GM19043 (cell line): ENCODE measurements at regions not wholly inside any gene's neighbourhood (a gene's known extent, or its start where the extent isn't known, plus 50 kb on each side); places are given as distances from the start of the nearest gene placed in this dataset.
"Not testable (repeated sequence)": the region's sequence is repeated elsewhere in the genome, so short reads cannot be mapped to it uniquely, and the experiment has no call there.

ENCODE experiments used
- ATAC-seq: cut with Tn5 transposase; IDR thresholded peaks from one replicate; pipeline ENCODE4 v1.9.1; 2021; ENCODE audit warnings: low read depth; ENCODE audit not compliant: unreplicated experiment

- no peak for ATAC-seq
These were observed 238.5 kb upstream of the ZNF521 start for GRCh38 chr18:25590456-25590855.

GRCh38 chr18:25587545-25587944 is 235.6 kb upstream of the ZNF521 start:
- ATAC-seq: no peak

DNA sequence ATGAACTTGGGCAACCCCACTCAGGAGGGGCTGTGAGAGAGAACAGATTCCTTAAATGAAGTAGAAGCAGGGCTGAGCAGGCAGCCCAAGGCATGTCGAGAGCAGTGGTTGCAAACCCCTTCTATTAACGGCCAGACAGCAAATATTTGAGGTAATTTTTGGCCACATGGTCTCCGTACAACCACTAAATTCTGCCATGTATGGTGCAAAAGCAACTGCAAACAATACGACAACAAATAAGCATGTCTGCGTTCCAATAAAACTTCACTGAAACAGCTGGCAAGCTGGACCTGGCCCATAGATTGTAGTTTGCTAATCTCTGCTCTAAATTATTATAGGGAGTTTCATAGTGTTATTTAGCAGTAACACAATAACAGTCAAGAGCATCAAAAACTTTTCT is 217.0 kb upstream of the ZNF521 start:
- ATAC-seq: no peak

DNA sequence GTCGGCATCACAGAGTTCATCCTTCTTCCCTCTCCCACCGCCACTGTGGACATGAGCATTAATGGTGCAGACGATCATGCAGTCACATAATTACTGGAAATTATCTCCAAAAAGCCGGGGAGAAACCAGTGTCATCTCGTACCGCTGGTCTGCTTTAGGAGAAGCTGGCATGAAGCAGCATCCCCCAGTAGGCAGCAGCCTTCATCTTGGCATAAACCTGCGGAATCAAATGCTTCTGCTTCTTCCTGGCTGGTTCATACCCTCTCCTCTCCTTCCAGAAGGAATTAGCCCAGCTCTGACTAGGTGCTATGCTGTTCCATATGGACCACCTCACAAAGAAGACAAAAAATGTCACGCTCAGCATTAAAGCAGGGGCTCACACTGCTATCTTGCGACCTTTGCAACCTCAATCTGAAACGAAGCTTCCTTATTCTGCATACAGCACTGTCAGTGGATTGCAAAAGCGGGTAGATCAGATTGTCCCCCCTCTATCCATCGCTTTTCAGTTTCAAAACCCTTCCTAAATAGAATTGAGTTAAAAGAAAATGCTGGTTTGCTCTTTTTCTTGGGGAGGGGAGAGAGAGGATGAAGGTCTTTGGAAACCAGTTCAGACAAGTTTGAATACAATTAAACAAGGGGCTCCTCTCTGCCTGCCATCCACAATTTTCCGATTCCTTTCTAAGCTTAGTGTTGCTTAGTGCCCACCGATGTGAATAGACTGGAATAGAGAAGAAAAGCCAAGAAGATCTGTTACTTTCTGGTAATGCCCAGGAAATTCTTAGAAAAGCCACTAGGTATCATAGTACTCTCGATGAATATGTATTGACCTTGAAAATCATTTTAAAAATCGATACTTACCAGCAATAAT is 212.1 kb upstream of the ZNF521 start:
- no peak for ATAC-seq

DNA sequence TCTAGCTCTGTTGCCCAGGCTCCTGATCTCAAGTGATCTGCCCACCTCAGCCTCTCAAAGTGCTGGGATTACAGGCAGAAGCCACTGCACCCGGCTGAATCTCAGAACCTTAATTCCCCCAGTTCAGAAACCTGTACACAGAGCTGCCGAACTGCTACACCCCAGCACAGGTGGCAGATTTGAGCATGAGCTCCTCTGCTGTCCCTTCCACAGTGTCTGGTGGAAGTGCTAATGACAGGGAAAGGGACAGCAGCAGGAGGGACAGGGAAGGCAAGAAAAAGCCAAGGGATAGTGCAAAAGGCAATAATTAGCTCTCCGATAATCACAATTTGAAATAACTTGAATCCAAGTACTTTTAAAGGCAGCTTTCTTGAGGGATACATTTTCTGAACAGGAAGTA is 211.4 kb upstream of the ZNF521 start:
- no peak for ATAC-seq

GRCh38 chr18:25561918-25562317 is 210.0 kb upstream of the ZNF521 start:
- no peak for ATAC-seq

DNA sequence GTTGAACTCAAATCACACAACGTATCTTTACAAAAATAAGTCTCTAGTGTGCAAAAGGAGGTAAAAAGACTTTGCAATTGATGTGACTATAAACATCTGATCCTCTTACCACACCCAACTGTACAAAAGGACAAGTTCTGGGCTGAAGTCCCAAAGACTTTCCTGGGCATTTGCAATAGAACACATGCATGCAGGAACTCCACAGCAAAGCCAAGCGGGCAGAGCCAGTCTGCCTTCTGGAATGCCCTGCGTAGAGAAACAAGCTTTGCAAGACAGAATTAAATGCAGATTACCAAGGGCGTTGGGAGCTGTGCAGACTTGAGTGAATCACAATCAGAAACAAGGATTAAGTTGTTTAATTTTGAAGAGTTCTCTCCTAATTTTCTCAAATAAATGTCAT is 208.4 kb upstream of the ZNF521 start:
- no peak for ATAC-seq

DNA sequence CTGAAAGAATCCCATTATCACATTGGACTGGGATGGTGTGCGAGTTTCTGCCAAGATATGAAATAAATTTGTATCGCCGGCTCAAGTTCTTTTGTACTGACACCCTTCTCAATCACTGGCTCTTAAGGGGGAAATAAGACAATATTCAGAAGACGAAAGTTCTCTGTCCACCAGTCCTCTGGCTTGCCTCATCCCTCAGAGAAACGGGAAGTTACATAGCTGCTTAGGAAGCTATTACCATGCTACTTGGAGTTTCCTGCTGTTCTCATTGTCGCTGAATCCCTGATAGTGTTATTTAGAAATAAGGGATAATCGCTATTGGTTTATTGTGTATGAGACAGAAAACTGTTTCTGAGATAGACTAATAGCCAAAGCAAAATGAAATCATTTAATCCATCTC is 205.0 kb upstream of the ZNF521 start:
- ATAC-seq: no peak

DNA sequence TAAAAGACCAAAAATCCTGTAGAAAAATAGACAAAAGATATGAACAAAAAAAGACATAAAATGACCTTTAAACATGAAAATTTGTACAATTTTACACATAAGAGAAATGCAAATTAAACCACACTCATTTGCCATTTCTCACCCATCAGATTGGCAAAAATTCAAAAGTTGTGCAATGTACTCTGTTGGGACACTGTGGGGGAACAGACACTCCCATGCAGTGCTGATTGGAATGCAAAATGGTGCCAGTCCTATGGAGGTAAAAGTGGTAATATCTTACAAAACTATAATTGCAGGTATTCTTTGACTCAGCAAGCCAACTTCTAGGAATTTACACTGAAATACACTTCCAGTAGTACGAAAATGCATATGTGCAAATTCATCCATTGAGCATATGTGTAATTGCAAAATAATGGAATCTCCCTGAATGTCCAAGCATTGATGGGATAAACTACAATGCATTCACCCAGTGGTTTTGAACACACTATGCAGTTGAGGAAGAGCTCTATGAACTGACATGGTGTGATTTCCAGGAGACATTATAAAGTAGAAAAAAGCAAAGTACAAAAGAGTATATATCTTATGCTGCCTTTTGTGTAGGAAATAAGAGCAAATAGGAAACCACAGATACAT is 201.8 kb upstream of the ZNF521 start:
- ATAC-seq: no peak

- no peak for ATAC-seq
These were observed 192.8 kb upstream of the ZNF521 start for GRCh38 chr18:25544546-25545287.

DNA sequence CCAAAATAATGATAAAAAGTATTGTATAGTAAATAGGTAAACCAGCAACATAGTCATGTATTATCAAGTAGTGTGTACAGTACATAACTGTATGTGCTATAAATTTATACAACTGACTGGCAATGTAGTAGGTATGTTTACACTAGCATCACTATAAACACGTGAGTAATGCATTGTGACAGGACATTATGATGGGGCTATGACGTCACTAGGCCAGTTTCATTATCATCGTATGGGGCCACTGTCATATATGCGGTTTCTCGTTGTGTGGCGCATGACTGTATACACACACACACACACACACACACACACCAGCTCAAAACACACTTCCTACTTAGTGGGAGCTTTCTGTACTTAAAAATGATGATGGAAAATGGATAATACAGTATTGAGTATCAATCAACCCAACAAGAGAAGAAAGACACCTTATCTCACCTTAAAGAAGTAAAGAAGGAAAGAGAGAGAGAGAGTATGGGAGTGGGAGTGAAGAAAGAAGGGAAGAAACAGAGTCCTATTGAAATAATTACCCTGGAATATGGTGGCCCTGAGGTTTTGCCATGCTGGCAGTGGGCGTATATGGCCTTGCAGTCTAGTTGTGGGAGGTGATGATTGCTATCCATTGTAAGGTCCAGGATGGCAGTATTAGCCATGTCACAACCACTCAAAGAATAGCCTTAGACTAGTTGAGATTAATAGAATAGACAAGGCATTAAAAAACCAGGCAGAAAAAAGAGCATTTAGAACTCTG is 186.4 kb upstream of the ZNF521 start:
- no peak for ATAC-seq

- ATAC-seq: no peak
These were observed 183.5 kb upstream of the ZNF521 start for GRCh38 chr18:25535495-25535894.

DNA sequence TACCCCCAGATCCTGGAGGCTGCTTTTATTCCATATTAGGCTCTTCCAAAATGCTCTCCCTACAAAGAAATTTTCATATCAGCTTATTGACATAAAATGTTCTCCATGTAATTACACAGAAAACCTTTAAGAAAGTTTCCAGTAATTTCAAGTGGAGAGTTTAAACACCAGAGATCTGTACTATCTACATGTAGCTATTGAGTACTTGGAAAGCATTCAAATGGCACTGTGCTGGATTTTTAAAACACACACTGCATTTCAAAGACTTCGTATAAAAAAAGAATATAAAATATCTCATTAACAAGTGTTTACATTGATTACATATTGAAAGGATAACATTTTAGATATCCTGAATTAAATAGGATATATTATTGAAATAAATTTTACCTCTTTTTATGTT is 182.4 kb upstream of the ZNF521 start:
- ATAC-seq: no peak

DNA sequence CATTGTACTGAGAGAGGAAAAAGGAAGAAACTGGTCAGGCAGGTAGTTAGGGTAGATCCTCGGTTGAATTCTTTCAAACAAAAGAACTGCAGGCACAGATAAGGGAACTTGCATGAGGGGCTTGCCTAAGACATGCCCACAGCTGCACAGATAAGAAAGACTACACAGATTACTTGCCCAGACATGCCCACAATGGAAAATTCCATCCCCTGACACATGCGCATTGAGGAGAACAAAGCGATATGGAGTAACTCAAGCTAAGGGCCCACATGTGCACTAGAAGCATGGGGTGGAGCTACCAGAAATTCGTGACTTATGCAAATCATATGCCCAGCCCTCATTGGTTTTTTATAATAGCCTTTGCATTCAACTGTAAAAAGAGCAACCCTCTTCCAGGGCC is 181.3 kb upstream of the ZNF521 start:
- ATAC-seq: no peak

DNA sequence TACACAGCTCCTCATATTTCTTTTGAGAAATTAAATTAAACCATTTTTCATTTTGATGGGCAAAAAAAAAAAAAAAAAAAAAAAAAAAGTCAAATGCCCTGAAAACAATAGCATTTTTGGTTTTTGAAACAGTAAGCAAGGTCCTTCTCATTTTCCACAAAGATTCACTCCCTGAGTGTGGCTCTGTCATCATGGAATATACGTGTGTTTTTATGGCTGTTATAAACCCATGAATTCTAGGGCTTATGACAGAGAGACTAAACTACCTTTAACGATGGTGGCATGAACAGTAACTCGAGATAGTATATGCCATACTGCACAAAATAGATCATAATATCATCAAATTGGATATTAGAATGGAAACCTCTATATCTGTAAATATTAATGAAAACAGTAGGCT is 179.2 kb upstream of the ZNF521 start:
- no peak for ATAC-seq

DNA sequence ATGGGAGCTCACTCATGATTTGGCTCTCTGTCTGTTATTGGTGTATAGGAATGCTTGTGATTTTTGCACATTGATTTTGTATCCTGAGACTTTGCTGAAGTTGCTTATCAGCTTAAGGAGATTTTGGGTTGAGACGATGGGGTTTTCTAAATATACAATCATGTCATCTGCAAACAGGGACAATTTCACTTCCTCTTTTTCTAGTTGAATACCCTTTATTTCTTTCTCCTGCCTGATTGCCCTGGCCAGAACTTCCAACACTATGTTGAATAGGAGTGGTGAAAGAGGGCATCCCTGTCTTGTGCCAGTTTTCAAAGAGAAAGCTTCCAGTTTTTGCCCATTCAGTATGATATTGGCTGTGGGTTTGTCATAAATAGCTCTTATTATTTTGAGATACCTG is 173.8 kb upstream of the ZNF521 start:
- ATAC-seq: not testable (repeated sequence)

- ATAC-seq: peak; percentile 89
These were observed 166.7 kb upstream of the ZNF521 start for GRCh38 chr18:25518716-25519053.

GRCh38 chr18:25517881-25518715 is 166.1 kb upstream of the ZNF521 start:
- ATAC-seq: peak; percentile 26

- no peak for ATAC-seq
These were observed 165.0 kb upstream of the ZNF521 start for GRCh38 chr18:25516747-25517498.
